ENCODE measurements at regions not wholly inside any gene's neighbourhood (a gene's known extent, or its start where the extent isn't known, plus 50 kb on each side); places are given as distances from the start of the nearest gene placed in this dataset.
"Not testable (repeated sequence)": the region's sequence is repeated elsewhere in the genome, so short reads cannot be mapped to it uniquely, and the experiment has no call there.

DNA sequence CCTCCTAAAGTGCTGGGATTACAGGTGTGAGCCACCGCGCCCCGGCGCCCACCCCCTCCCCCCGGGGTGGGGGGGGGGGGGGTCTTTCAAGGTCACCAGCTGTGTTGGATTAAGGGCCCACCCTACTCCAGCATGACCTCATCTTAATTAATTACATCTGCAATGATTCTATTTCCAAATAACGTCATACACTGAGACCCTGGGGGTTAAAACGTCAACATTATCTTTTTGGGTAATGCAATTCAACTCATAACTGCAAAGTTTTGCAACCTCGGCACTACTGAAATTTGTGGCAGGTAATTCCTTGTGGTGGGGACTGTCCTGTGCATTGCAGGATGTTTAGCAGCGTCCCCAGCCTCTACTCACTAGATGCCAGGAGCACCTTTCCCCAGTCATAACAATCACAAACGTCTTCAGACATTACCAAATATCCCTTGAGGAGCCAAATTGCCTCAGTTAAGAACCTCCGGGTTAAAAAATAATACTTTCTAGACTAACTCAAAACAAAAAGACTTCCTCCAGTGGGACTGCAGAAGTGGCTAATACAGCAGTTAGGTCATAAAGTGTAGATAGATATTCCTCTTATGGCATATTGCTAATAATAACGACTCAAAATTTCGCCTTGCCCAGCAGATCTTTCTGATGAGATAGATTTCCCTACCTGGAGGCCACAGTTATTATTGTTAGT lies 233.0 kb upstream of the KAZN start:
- no peak for FAIRE-seq

DNA sequence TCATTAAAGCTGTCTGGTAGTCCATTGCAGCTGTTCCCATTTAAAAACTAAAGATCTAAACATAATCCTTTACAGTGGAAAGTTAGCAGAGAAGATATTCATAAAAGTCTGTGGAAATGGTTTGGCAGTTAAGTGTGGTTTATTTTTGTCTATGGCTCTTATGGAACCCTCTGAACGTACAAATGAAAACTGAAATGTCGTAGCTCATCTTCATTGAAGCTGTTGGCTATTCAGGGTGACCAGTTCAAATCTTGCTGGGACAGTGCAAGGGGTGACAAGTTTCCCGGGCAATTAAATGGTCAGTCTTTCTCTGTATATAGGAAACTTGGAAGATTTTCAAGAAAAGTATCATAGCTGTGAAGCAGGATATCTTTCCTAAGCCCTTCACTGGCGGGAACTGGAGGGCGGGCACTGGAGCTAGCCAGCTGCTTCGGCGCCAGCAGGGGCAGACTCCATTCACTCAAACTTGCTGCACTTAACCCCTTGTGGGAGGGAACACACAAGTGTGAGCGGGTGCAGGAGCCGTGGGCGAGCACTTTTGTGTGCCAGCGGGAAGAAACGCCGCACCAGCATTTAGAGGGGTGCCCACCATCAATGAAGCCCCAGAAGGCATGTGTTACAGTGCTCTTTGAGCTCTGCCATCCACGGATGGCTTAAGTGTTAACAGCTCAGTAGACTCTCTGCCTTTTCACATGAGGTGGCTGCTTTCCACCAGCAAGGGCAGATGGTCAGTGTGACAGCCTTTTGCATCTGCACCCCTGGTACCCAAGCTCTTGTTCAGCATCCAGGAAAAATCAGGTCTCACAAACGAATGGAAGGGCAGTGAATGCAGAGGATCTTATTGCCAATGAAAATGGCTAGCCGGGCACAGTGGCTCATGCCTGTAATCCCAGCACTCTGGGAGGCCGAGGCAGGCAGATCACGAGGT lies 232.1 kb upstream of the KAZN start:
- FAIRE-seq, result no peak

- FAIRE-seq, result no peak
These were observed 231.0 kb upstream of the KAZN start for GRCh38 chr1:14367451-14367850.

- no peak for FAIRE-seq
These were observed 228.8 kb upstream of the KAZN start for GRCh38 chr1:14369526-14370213.

- no peak for FAIRE-seq
These were observed 226.6 kb upstream of the KAZN start for GRCh38 chr1:14371771-14372497.

DNA sequence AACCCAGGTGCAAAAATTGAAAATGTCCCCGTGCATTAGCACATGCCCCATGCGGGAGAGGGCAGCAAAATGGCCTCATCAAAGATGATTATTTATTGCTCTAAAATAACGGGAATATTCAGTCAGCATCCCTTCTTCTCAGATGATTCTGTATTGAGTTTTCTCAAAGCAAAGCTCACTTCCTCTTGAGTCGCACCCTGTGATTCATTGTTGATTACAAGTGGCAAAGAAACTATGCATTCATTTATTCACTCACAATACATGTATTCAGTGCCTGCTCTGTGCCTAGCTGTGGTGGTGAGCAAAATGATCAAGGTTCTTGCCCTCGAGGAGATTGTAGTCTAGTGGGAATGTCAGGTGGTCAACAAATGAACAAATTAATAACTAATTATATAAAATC lies 226.0 kb upstream of the KAZN start:
- no peak for FAIRE-seq

- no peak for FAIRE-seq
These were observed 225.3 kb upstream of the KAZN start for GRCh38 chr1:14373081-14373758.

GRCh38 chr1:14375226-14375625 lies 223.3 kb upstream of the KAZN start:
- no peak for FAIRE-seq

- FAIRE-seq, result no peak
These were observed 221.1 kb upstream of the KAZN start for GRCh38 chr1:14377386-14377785.

GRCh38 chr1:14380408-14380807 lies 218.1 kb upstream of the KAZN start:
- FAIRE-seq, result no peak

GRCh38 chr1:14390816-14391215 lies 207.7 kb upstream of the KAZN start:
- no peak for FAIRE-seq

DNA sequence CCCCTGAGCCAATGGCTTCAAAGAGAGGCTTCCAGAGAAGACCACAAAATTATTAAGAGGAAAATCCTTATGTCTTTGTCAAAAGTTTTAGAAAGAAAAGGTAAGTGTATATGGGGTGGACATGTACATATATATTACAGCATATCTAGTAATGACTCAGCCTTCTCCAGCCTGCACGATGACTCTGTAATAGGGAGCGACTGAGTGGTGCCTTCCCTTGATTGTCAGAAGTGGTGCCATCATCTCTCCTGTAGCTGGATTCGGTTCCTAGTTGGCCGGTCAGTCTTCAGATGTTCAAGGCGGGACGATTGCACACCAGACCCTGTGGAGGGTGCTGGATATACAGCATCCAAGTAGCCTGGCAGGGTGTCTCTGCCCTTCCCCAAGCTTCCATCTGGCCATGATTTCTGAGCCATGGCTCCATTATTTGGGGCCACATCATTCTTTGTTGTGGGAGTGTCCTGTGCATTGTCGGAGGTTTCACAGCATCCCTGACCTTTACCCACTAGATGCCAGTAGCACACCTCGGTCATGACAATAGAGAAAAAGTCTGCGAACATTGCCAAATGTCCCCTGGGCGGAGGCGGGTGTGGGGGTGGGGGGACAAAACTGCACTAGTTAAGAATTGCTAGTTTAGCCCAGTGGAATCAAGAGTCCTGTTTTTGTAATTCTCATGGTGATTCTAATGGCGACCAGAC lies 206.2 kb upstream of the KAZN start:
- FAIRE-seq, result no peak

DNA sequence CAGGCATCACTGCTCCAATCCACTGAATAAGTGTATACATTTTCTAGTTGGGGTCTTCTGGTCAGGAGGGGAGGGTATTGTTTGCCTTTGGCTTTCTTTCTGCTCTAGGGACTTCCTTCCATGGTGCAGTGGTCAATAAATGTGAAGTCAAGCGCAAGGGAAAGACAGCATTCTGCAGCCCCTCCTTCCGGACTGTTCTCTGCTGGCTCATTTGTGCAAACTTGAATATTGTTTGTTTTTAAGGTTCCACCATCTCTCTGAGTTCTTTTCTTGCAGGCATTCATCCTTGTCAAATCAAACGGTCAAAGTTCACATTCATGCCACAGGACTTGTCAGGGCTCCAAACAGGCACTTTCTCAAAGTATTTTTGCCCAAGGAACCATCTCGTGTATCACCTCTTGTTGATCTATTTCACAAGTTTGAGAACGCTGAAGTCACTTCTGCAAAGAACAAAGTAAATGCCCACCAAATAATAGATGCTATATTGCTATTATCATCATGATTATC lies 205.6 kb upstream of the KAZN start:
- FAIRE-seq, result no peak

GRCh38 chr1:14396100-14396499 lies 202.4 kb upstream of the KAZN start:
- FAIRE-seq, result no peak

- no peak for FAIRE-seq
These were observed 194.4 kb upstream of the KAZN start for GRCh38 chr1:14403961-14404645.

GRCh38 chr1:14404862-14405301 lies 193.6 kb upstream of the KAZN start:
- no peak for FAIRE-seq

DNA sequence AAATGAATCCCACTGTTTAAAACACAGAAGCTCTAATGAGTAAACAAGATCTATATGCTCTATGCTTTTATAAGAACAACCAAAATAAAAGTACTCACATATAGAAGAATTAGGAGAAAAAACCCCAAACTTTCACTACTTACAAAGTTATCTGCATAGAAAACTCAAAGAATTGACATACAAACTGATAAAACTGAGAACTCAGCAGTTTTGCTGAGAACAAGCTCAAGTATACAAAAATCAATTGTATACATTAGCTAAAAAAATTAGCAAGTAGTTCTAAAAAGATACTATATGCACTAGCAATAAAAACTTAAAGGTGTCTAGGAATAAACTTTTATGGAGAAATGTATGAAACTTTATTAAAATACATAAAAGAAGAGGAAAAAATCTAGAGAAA lies 186.2 kb upstream of the KAZN start:
- no peak for FAIRE-seq

- FAIRE-seq, result no peak
These were observed 184.5 kb upstream of the KAZN start for GRCh38 chr1:14413819-14414490.

DNA sequence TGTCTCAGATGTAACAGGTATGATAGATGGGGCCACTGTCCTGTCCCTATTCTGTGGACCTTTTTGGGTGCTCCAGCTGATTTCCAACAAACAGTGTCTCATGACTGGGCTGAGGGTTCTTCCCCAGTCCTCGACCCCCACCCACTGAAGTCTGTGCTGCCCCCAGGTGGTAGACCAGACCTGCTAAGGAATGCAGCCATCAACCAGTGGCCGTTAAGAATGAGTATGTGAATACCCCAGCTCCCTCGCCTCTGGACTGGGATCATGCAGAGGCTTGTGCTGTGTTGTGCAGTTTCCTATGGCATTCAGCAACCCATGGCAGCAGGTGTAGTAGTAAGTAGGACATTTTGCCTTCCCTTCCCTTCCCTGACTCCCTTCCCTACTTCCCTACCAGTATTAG lies 183.1 kb upstream of the KAZN start:
- FAIRE-seq, result no peak

DNA sequence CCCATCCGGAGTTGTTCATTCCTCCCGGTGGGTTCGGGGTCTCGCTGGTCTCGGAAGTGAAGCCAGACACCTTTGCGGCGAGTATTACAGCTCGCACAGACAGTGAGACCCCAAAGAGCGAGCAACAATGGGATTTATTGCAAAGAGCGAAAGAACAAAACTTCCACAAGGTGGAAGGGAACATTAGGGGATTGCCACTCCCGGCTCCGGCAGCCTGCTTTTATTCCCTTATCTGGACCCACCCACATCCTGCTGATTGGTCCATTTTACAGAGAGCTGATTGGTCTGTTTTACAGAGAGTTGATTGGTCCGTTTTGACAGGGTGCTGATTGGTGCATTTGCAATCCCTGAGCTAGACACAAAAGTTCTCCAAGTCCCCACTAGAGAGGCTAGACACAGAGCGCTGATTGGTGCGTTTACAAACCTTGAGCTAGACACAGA lies 178.7 kb upstream of the KAZN start:
- FAIRE-seq, result not testable (repeated sequence)
